Left renal cortex interstitium (tissue), 4 donors: ENCODE measurements at regions not wholly inside any gene's neighbourhood (a gene's known extent, or its start where the extent isn't known, plus 50 kb on each side); places are given as distances from the start of the nearest gene placed in this dataset.

Experiments
- DNase-seq, 4 donors: peaks; one replicate each; pipeline ENCODE4 v3.0.0-alpha.2; 2013; ENCODE audit warnings: low read depth in 4 of 4, low spot score in 2 of 4, missing footprints in 1 of 4

DNA sequence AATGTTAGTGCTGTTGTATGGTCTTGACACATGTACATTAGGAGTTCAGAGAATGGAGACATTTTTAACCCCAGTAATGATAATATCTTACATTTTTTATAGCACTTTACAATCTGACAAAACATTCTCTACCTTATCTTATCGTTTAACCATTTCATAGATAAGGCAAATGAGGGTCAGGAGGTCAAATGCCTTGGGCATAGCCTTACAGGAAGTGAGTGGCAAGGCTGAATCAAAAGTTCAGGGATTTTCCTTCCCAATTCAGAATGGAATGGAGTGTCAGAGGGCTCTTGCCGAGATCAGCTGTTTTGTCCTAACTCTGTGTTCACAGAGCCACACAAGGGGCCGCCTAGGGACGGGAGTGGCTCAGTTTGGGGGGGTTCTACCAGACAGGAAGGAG is 57.6 kb upstream of the AK4 start:
- DNase-seq: no peak

DNA sequence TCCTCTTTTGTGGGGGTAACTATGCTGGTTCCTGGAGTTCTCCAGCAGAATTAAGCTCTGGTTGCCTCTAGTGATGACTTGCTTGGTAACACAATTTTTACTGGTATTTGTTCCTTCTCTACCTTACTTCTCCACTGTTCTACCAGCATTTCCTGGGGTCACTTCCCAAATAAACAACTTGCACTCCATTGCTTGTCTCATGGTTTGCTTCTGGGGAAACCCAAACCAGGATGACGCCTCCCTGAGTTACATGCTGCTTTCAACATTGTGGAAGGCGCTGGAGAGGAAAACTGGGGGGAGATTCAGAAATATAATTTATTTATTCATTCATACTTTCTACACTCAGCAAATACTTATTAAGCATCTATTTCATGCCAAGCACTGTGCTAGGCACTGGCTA is 55.3 kb upstream of the AK4 start:
- DNase-seq: no peak

DNA sequence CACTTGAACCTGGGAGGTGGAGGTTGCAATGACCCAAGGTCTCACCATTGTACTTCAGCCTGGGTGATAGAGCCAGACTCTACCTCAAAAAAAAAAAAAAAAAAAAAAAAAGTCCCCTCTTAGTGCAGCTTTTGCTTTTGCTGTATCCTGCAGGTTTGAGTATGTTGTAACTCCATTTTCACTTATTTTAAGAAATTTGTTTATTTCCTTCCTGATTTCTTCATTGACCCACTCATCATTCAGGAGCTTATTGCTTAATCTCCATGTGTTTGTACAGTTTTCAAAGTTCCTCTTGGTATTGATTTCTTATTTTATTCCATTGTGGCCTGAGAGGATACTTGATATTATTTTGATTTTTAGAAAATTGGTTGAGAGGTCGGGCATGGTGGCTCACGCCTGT is 50.9 kb upstream of the AK4 start:
- no peak for DNase-seq
